ENCODE measurements at regions not wholly inside any gene's neighbourhood (a gene's known extent, or its start where the extent isn't known, plus 50 kb on each side); places are given as distances from the start of the nearest gene placed in this dataset.

DNA sequence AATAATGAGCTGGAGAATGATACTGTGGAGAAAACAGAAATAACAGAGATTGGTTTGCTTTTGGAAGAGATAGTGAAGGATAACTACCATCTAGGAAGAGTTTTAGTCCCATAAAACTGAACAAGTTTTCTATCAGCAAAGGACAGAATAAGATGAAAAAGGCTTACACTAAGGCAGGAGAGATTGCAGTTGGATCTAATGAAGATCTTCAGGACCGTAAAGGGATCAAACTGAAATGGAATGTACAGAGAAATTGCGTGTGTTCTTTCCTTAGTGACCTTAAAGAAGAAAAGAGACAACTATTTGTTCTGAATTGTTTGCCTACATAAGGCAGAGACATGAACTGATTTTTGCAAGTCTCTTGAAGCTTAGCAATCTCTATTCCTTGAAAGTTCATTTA, 191.7 kb upstream of the MTPN start:
- TF ChIP-seq, protein P1, sequence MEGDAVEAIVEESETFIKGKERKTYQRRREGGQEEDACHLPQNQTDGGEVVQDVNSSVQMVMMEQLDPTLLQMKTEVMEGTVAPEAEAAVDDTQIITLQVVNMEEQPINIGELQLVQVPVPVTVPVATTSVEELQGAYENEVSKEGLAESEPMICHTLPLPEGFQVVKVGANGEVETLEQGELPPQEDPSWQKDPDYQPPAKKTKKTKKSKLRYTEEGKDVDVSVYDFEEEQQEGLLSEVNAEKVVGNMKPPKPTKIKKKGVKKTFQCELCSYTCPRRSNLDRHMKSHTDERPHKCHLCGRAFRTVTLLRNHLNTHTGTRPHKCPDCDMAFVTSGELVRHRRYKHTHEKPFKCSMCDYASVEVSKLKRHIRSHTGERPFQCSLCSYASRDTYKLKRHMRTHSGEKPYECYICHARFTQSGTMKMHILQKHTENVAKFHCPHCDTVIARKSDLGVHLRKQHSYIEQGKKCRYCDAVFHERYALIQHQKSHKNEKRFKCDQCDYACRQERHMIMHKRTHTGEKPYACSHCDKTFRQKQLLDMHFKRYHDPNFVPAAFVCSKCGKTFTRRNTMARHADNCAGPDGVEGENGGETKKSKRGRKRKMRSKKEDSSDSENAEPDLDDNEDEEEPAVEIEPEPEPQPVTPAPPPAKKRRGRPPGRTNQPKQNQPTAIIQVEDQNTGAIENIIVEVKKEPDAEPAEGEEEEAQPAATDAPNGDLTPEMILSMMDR (IDR thresholded peaks at IDR 0.05 in 8 of 11, conservative IDR thresholded peaks at IDR 0.05 in 3 of 11) = no peak
- TF ChIP-seq POLR2A (IDR thresholded peaks at IDR 0.05) = no peak
- TF ChIP-seq POLR2AphosphoS5 (IDR thresholded peaks at IDR 0.05) = no peak
